ENCODE measurements at regions not wholly inside any gene's neighbourhood (a gene's known extent, or its start where the extent isn't known, plus 50 kb on each side); places are given as distances from the start of the nearest gene placed in this dataset.

DNA sequence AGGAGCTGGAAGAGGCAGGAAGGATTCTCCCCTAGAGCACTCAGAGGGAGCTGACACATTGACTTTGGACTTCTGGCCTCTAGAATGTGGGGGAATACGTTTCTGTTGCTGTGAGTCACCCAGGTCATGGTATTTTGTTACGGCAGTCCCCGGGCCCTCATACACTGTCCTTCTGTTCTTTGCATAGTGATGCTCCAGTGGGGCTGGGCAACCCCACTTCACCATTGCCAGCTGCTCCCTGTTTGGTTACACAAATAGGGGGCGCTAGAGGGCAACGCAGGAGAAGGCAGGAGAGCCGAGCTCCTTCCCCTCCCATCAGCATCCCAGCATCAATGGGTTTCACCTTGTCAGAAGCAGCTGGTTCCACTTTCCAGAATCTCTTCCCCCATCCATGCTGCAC is 257.7 kb upstream of the FOXF1 start:
- no TSS peak for BruUV-seq (replicated peaks)
- H4K20me1 ChIP-seq (ENCODE audit: insufficient read depth): no peaks in the 10 kb centered on the region
- H3K4me2 ChIP-seq (ENCODE audit: low read length): peak overlapping the region; percentile 28; the same call in 1 of the 2 replicates
- no peaks in the 10 kb centered on the region for H3K9me2 ChIP-seq (ENCODE audit: insufficient read depth)
- H3K27me3 ChIP-seq (ENCODE audit: insufficient read depth, low read length): peaks cover 24% of the 10 kb centered on the region
- H3K9ac ChIP-seq (ENCODE audit: low read length): no peak overlapping the region
- RAD21 ChIA-PET (ENCODE audit: low non-redundant PET in 1 of 2, low total read pairs in 2 of 2, uncharacterized antibody in 2 of 2, unreplicated experiment in 2 of 2): interaction anchor here (0.6 to 3.0 kb wide), 10 partner anchors 41 to 267 kb away, joined by 3 to 32 read pairs (median 4); no protein-coding TSS in a partner anchor
- CTCF ChIA-PET: interaction anchor here (0.7 to 5.2 kb wide), 44 partner anchors 9 to 433 kb away, joined by 3 to 139 read pairs (median 4); partner anchors contain the start of gene FOXF1
- no peaks in the 10 kb centered on the region for H3K9me3 ChIP-seq (ENCODE audit: control insufficient read depth in 1 of 2, insufficient read depth in 1 of 2, low read depth in 1 of 2, low read length in 2 of 2)
- H3K36me3 ChIP-seq (ENCODE audit: control insufficient read depth in 1 of 2, insufficient read depth in 2 of 2, low read length in 2 of 2): no peaks in the 10 kb centered on the region
- no peaks in the 10 kb centered on the region for H3K4me1 ChIP-seq (ENCODE audit: control insufficient read depth in 1 of 2, insufficient read depth in 2 of 2, low read length in 2 of 2)
- POLR2A ChIA-PET: interaction anchor here (1.4 kb wide), 1 partner anchor 265 kb away, joined by 4 read pairs; no protein-coding TSS in a partner anchor
- H3K27ac ChIP-seq (ENCODE audit: low read depth, low read length): no peak overlapping the region
- no peaks in the 10 kb centered on the region for H3K79me2 ChIP-seq (ENCODE audit: insufficient read depth, low read length)
- TF ChIP-seq, protein P1, sequence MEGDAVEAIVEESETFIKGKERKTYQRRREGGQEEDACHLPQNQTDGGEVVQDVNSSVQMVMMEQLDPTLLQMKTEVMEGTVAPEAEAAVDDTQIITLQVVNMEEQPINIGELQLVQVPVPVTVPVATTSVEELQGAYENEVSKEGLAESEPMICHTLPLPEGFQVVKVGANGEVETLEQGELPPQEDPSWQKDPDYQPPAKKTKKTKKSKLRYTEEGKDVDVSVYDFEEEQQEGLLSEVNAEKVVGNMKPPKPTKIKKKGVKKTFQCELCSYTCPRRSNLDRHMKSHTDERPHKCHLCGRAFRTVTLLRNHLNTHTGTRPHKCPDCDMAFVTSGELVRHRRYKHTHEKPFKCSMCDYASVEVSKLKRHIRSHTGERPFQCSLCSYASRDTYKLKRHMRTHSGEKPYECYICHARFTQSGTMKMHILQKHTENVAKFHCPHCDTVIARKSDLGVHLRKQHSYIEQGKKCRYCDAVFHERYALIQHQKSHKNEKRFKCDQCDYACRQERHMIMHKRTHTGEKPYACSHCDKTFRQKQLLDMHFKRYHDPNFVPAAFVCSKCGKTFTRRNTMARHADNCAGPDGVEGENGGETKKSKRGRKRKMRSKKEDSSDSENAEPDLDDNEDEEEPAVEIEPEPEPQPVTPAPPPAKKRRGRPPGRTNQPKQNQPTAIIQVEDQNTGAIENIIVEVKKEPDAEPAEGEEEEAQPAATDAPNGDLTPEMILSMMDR (IDR thresholded peaks at IDR 0.05 in 2 of 3, conservative IDR thresholded peaks at IDR 0.05 in 1 of 3; ENCODE audit: borderline replicate concordance in 1 of 3, insufficient read depth in 1 of 3, low read depth in 2 of 3, low read length in 2 of 3): peak; percentile 82 to 90 (median 86)
- TF ChIP-seq SP1 (IDR thresholded peaks at IDR 0.05; ENCODE audit: low read depth): no peak
- TF ChIP-seq RAD21 (IDR thresholded peaks at IDR 0.05; ENCODE audit: low read depth): peak; percentile 87
- peak overlapping the region; percentile 24 for H2AFZ ChIP-seq (ENCODE audit: low read depth, low read length, poor library complexity, severe bottlenecking)
- no peak overlapping the region for H3K4me3 ChIP-seq (replicated peaks in 1 of 2; ENCODE audit: low read depth in 1 of 2, low read length in 2 of 2)
- DNase-seq (ENCODE audit: low read depth, low spot score) (peak; percentile 42), ATAC-seq (peak; percentile 97)
- intact Hi-C loops (cut with micrococcal nuclease): loop anchor here (1.0 to 2.0 kb wide), 2 partner anchors 180 to 265 kb away; no protein-coding TSS in a partner anchor

DNA sequence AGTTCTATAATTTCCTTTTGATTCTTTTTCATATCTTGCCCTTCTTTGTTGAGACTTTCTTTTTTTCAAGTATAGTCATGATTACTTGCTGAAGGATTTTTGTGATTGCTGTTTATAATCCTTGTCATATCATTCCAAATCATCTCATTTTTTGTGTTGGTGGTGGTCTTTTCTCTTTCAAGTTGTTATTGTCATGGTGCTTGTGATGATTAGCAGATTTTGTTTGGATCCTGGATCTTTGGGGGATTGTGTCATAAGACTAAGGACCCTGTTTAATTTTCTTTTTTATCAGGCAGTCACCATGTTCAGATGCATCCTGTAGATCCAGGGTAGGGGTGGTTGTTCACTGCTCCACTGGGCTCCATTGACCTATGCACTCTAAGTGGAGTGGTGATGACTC is 254.4 kb upstream of the FOXF1 start:
- ChIA-PET RAD21 (ENCODE audit: low non-redundant PET in 1 of 2, low total read pairs in 2 of 2, uncharacterized antibody in 2 of 2, unreplicated experiment in 2 of 2) (interaction anchor here in 1 of 2 experiments (0.9 kb wide), 1 partner anchor 262 kb away, joined by 3 read pairs; no protein-coding TSS in a partner anchor), POLR2A (no interaction called here), CTCF (interaction anchor here (5.2 kb wide), 1 partner anchor 261 kb away, joined by 139 read pairs; no protein-coding TSS in a partner anchor)
- H2AFZ ChIP-seq (ENCODE audit: low read depth, low read length, poor library complexity, severe bottlenecking): no peak overlapping the region
- H3K4me2 ChIP-seq (ENCODE audit: low read length): no peak overlapping the region
- intact Hi-C loops (cut with micrococcal nuclease): no loop called here
- no peak overlapping the region for H3K4me3 ChIP-seq (replicated peaks in 1 of 2; ENCODE audit: low read depth in 1 of 2, low read length in 2 of 2)
- H3K4me1 ChIP-seq (ENCODE audit: control insufficient read depth in 1 of 2, insufficient read depth in 2 of 2, low read length in 2 of 2): no peaks in the 10 kb centered on the region
- no peak for DNase-seq (ENCODE audit: low read depth, low spot score)
- no peak for ATAC-seq
- H3K36me3 ChIP-seq (ENCODE audit: control insufficient read depth in 1 of 2, insufficient read depth in 2 of 2, low read length in 2 of 2): no peaks in the 10 kb centered on the region
- H3K9ac ChIP-seq (ENCODE audit: low read length): no peak overlapping the region
- no peaks in the 10 kb centered on the region for H3K9me2 ChIP-seq (ENCODE audit: insufficient read depth)
- H3K27me3 ChIP-seq (ENCODE audit: insufficient read depth, low read length): peaks cover 18% of the 10 kb centered on the region
- no TSS peak for BruUV-seq (replicated peaks)
- no peaks in the 10 kb centered on the region for H3K9me3 ChIP-seq (ENCODE audit: control insufficient read depth in 1 of 2, insufficient read depth in 1 of 2, low read depth in 1 of 2, low read length in 2 of 2)
- H4K20me1 ChIP-seq (ENCODE audit: insufficient read depth): no peaks in the 10 kb centered on the region
- H3K79me2 ChIP-seq (ENCODE audit: insufficient read depth, low read length): no peaks in the 10 kb centered on the region
- no peak overlapping the region for H3K27ac ChIP-seq (ENCODE audit: low read depth, low read length)
- TF ChIP-seq POLR2A (IDR thresholded peaks at IDR 0.05; ENCODE audit: borderline replicate concordance, extremely low read depth, insufficient read depth, insufficient read length): no peak
- no peak for TF ChIP-seq REST (IDR thresholded peaks at IDR 0.05; ENCODE audit: low read depth)
- no peak for TF ChIP-seq ELF1 (IDR thresholded peaks at IDR 0.05; ENCODE audit: borderline replicate concordance, low read depth)
- no peak for TF ChIP-seq SRF (IDR thresholded peaks at IDR 0.05; ENCODE audit: low read depth)
- no peak for TF ChIP-seq EZH2phosphoT487 (IDR thresholded peaks at IDR 0.05; ENCODE audit: borderline replicate concordance)
- TF ChIP-seq YY1 (IDR thresholded peaks at IDR 0.05; ENCODE audit: extremely low read depth, insufficient replicate concordance, low read depth, low read length): no peak
- no peak for TF ChIP-seq CEBPB (IDR thresholded peaks at IDR 0.05; ENCODE audit: low read depth)
- TF ChIP-seq ZNF274 (IDR thresholded peaks at IDR 0.05; ENCODE audit: low read depth, low read length): no peak
- no peak for TF ChIP-seq ATF3 (IDR thresholded peaks at IDR 0.05)
- TF ChIP-seq ZFX (IDR thresholded peaks at IDR 0.05): no peak
- TF ChIP-seq RAD21 (IDR thresholded peaks at IDR 0.05; ENCODE audit: low read depth): no peak
- TF ChIP-seq POLR2AphosphoS5 (IDR thresholded peaks at IDR 0.05; ENCODE audit: low read depth, low read length): no peak
